GM19328 (cell line): ENCODE measurements at regions not wholly inside any gene's neighbourhood (a gene's known extent, or its start where the extent isn't known, plus 50 kb on each side); places are given as distances from the start of the nearest gene placed in this dataset.
"Not testable (repeated sequence)": the region's sequence is repeated elsewhere in the genome, so short reads cannot be mapped to it uniquely, and the experiment has no call there.

Experiments
- ATAC-seq: cut with Tn5 transposase; IDR thresholded peaks from one replicate; pipeline ENCODE4 v1.9.1; 2021; ENCODE audit warnings: mild to moderate bottlenecking, moderate library complexity; ENCODE audit not compliant: unreplicated experiment

- no peak for ATAC-seq
Measured at GRCh38 chr4:18695733-18696527, 674.4 kb upstream of the LCORL start.

DNA sequence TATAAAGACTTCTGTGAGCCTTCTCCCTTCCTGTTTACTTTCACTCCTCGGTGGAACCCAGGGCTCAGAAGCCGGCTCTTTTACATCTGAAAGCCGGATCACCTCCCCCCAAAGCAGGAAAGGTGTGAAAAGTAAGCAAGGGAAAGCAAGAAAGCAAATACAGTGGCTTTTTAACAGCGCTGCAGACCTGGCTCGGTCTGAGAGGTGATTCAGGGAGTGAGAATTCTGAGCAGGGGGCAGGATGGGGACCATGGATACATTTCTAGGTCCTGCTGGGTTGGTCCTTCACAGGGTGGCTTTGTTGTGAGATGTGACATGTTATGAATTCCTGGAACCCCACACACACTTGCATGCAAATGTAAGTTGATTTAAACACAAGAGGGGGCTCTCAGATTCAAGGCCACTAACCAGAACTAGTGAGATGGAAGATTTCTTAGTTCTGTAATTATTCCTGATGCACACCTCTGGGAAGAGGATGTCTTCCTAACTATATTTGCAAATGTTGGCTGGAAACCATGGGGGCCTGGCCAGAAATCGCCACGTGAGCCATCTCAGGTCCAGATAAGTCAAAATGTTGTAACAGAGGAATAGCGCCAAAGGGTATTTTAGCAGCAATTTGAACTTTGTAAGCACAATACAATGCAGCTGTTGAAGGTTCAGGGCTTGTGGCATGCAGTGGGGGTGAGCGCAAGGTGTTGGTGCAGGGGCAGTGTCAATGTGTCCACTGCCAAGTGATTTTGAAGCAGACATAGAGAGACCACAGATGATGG lies 670.1 kb upstream of the LCORL start:
- ATAC-seq: no peak

DNA sequence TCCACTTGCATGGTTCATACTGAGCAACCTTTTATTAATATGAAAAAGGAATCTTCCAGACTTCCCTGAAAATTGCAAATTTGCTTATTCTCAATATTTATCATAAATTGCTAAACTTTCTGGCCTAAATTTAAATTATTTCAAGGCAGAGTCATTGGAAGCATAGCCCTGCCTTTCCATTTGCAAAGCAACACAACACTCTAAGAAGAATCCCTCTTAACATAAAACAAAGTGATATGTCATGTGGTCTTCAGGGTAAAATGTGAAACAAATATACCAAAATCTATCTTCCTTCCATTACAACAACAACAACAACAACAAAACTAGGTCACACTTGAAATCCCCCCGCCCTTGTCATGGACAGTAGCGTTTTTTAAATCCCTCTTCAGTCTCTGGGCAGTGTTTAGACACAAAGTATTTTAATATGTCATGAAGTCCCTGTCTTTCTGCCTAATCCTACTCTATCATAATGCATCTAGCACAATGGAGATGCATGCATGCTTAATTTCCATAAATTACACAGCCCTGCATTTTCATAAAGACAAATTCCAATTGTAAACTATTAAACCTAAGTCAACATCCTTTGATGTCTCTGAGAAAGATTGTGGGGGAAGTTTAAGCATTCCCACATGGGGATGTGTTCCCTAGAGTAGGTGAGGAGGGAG lies 668.9 kb upstream of the LCORL start:
- no peak for ATAC-seq

DNA sequence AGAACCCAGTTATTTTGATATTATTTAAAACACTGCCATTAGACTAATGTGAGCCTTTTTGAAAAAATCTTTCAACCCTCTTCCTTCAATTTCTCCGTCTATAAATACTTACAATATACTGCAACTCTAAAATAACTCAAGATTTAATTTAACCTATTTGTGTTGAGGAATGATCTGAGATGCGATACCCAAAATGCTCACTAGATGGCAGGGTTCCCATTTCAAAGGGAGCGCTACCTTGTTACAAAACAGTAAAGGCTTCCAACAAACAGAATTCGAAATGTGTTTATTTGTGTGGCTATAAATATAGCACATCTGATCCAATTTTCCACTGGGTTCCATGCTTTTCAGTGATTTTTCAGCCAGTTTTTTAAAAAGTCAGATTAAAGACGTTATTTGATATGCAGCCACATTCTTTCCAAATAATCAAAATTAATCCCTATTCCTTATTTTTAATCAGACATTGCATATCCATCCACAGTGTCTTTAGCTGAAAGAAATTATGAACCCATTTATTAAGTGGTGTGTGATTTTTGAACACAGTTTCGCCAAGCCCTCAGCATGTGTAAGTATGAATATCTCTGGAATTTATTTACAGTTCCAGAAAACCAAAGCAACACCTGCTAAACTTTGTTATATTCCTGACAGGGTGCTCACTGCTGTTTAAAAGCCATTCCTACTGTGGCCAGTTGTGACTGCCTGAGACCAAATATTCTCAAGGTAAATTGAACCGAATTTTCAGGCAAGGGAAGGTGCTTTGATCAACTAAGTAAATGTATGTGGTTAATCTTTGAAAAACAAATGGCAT lies 668.0 kb upstream of the LCORL start:
- ATAC-seq: no peak

DNA sequence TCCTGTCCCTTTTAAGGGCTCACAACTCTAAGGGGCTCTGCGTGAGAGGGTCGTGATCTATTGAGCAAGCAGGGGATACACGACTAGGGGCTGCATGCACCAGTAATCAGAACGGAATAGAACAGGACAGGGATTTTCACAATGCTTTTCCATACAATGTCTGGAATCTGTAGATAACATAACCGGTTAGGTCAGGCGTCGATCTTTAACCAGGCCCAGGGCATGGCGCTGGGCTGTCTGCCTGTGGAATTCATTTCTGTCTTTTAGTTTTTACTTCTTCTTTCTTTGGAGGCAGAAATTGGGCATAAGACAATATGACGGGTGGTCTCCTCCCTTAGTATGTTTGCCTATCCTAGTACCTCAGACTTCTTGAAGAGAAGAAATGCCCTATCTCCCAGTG lies 666.8 kb upstream of the LCORL start:
- not testable (repeated sequence) for ATAC-seq

- no peak for ATAC-seq
Measured at GRCh38 chr4:18686338-18687037, 664.9 kb upstream of the LCORL start.

DNA sequence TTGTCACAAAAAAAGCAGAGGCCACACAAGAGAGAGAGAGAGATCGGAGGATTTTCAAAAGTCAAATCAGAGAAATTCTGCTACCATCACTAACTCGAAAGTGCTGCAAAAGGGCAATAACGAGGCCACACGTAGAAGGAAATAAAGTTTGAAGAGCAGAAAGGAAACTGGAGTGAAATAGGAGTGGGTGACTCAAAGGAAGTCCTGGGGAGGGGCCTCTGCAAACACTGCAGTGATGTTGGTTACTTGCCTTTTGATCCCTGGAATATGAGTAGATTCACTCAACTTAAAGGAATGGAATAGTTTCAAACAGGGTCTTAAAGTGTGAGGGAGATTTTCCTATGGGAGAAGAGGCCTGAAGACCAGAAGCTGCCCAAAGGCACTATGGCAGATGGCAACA lies 663.4 kb upstream of the LCORL start:
- ATAC-seq: no peak

DNA sequence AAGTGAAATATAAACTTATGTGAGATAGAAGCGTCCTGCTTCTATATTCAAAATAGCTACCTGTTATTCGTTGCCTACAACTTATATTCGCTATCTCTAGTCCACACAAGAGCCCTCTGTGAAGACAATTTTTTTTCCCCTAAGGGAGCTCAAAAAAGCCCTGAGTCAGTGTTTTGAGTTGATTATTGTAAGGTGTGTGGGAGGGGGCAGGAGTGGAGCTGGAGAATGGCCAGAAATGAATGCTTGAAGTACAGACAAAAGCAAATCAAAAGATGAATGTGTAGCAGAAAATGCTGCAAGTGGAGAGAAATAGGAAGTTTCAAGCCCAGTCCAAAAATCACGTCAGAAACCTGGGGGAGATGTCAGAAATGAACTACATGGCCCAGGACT lies 655.0 kb upstream of the LCORL start:
- ATAC-seq: no peak

GRCh38 chr4:18675586-18676525 lies 654.3 kb upstream of the LCORL start:
- ATAC-seq: no peak

DNA sequence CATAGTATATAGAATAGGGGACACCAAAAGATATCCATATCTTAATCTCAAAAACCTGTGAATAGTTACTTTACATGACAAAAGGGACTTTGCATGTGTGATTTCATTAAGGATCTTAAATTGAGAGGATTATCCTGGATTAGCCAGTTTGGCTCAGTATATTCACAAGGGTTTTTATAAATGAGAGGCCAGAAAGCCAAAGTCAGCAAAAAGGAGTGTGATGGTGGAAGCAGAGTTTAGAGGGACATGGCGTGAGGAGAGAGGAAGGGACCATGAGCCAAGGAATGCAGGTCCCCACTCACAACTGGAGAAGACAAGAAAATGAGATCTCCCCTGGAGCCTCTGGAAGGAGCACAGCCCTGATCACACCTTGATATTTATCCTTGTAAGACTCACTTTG lies 648.5 kb upstream of the LCORL start:
- ATAC-seq: no peak

GRCh38 chr4:18669390-18669789 lies 647.8 kb upstream of the LCORL start:
- no peak for ATAC-seq

DNA sequence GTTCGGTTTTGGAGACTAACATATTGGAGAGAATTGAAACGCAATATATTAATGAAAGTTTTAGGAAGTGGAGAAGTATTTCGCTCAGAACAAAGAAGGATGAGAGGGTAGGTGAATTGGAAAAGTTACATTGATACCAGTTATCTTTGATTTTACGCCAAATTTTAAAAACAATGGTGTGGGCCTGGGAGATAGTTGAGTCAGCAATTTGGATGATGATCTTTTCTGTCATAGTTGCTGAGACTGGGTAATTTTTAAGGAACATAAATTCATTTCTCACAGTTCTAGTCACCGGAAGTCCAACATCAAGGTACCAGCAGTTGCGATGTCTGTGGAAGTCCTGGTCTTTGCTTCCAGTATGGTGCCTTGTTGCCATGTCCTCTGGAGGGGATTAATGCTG lies 644.8 kb upstream of the LCORL start:
- ATAC-seq: no peak

DNA sequence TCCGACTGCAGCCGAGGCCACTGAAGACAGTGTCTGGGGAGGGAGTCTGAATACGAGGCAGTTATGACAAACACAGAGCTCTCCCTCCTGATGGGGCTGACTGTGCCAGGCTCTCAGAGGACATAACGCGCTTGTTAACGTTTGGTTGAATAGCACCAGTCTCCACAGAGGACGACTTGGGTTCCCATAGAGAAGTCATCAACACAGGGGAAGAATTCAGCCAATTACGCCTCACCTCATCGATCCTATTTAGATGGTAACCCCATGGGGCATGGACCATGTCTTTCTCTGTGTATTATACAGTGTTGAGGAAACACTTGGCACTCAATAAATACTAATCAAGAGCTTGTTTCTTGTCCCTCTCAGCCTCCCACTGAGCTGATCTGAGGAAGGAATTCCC lies 642.6 kb upstream of the LCORL start:
- ATAC-seq: no peak

GRCh38 chr4:18645351-18645750 lies 623.8 kb upstream of the LCORL start:
- no peak for ATAC-seq

DNA sequence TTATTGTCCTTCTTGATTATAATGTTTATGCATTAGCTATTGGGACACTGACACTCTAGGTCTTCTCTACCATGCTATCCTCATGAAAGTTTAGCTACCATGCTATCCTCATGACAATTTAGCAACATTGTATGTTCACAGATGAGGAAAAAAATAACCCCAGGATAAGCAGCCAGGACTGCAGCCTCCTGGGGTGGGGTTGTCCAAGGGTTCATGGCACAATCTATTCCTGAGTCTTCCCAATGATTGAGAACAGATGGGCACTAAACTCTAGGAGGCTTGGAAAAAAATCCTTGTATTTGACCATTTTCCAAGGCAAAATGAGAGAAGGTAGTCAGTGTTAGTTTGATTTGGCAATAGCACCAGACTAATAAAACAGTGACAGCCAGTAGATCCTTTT lies 619.8 kb upstream of the LCORL start:
- no peak for ATAC-seq

DNA sequence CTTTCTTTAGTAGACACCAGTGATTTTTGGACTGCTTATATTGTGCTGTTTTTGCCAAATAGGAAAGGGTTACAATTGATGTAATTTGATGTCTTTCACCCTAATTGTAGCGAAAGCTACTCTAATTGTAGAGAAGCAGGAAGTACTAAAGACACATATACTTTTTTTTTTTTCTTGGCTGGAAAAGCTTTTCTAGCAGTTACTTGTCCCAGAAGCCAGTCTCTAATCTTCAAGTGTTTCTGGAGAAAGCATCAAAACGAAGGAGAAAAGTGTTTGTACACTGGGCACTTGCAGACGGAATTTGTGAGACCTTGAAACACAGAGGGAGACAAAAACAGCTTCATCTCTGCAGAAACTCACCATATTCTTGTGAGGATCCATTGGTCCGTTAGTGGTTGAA lies 616.5 kb upstream of the LCORL start:
- ATAC-seq: no peak

DNA sequence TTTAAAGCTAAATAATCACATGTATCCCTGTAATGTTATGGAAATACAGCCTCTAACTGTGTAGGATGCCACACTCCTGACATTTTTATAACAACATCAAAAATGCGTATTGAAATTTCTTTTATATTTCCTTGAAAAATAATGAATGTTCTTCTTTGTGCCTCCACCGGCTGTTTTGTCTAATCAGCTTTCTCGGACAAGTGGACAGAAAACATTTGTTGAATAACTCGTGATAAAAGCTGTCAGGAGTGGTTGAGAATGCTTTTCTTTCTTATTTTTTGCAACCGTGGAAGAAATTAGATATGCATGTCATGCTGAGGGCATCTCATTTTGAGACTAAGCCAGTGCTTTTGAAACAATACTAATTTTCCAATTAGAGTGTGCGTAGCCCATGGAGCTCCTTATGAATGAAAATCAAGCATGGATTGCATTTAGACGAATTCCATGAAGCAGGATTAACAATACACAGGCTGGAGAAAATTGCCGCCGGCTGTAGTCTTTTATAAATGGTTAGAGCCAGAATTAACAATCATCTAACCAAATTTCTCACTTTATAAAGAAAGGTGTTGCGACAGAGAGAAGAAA lies 614.5 kb upstream of the LCORL start:
- ATAC-seq: no peak

DNA sequence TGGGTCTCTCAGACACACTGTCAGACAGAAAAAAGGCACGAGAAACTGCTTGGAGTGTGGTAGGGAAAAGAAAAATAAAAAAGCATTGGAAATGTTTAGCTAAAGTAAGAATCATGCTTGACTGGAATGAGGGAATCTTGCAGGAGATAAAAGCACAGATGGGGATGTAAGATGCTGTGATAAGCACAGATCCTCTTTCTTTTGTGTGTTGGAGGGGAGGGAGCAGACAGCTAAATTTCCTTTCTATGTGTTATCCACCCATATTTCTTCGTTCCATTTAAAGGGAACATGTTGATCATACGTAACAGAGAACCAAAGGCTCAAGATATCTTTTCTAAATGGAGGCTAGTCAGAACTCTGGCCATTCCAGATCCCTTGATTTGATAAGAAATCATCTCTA lies 614.0 kb upstream of the LCORL start:
- no peak for ATAC-seq

- no peak for ATAC-seq
Measured at GRCh38 chr4:18631586-18631985, 610.0 kb upstream of the LCORL start.
